ENCODE measurements at regions not wholly inside any gene's neighbourhood (a gene's known extent, or its start where the extent isn't known, plus 50 kb on each side); places are given as distances from the start of the nearest gene placed in this dataset.

DNA sequence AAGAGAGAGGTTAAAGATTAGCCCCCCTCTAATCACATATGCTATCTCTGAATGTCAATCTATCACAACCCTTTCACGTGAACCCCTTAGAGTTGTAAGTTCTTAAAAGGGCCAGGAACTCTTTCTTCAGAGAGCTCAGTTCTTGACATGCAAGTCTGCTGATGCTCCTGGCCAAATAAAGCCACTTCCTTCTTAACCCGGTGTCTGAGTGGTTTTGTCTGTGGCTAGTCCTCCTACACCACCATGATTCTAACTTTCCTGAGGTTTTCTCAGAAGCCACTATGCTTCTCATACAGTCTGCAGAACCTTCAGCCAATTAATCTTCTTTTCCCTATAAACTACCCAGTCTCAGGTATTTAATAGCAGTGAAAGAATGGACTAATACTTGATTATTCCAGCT lies 231.1 kb upstream of the CNTN6 start:
- Histone ChIP-seq H3K23me2 (ENCODE audit: low read depth, low read length) (no peaks in the 10 kb centered on the region), H3K79me2 (ENCODE audit: control insufficient read depth in 1 of 2, insufficient read depth in 2 of 2, low read length in 2 of 2) (no peaks in the 10 kb centered on the region), H3K36me3 (ENCODE audit: control insufficient read depth in 2 of 4, insufficient read depth in 4 of 4, low read length in 3 of 4) (no peaks in the 10 kb centered on the region), H4K91ac (replicated peaks; ENCODE audit: insufficient read length, low read length) (no peak overlapping the region), H3K79me1 (ENCODE audit: low read depth, low read length) (no peaks in the 10 kb centered on the region), H2BK5ac (ENCODE audit: low read depth, low read length) (no peak overlapping the region), H3K14ac (ENCODE audit: insufficient read length) (no peak overlapping the region), H4K5ac (ENCODE audit: insufficient read length, low read depth, low read length) (no peak overlapping the region), H3K9ac (replicated peaks in 1 of 4; ENCODE audit: extremely low read depth in 1 of 4, low read depth in 3 of 4, low read length in 3 of 4) (no peak overlapping the region), H3K9me3 (ENCODE audit: insufficient read depth in 2 of 2, low read depth in 1 of 2, low read length in 1 of 2) (peaks cover 0 to 12% of the 10 kb centered on the region in 2 experiments; a peak in 2 of 4 replicates), H3K4me3 (ENCODE audit: extremely low read depth in 1 of 4, insufficient read depth in 2 of 4, low read depth in 3 of 4, low read length in 4 of 4) (no peak overlapping the region), H3K4ac (replicated peaks; ENCODE audit: insufficient read length, low read depth, low read length) (no peak overlapping the region), H3K56ac (replicated peaks; ENCODE audit: insufficient read length, low read depth, low read length) (no peak overlapping the region), H2BK120ac (replicated peaks; ENCODE audit: low read depth, low read length) (no peak overlapping the region), H2AFZ (ENCODE audit: low read length) (no peak overlapping the region), H3K4me2 (ENCODE audit: insufficient read depth in 1 of 2, low read depth in 2 of 2, low read length in 2 of 2) (no peak overlapping the region), H4K8ac (ENCODE audit: extremely low read depth, insufficient read depth, low read length) (no peak overlapping the region), H2BK15ac (ENCODE audit: low read length) (no peak overlapping the region), H3K18ac (ENCODE audit: extremely low read depth, low read length) (no peak overlapping the region), H2AK5ac (ENCODE audit: low read depth, low read length) (no peak overlapping the region), H3K27ac (ENCODE audit: low read depth, low read length) (no peak overlapping the region), H3K27me3 (replicated peaks in 1 of 4; ENCODE audit: control insufficient read depth in 3 of 4, extremely low read depth in 1 of 4, insufficient read depth in 3 of 4, low read length in 3 of 4) (no peaks in the 10 kb centered on the region), H3K23ac (ENCODE audit: insufficient read length) (no peak overlapping the region), H2BK12ac (ENCODE audit: low read depth, low read length) (no peak overlapping the region), H3K4me1 (replicated peaks in 1 of 4; ENCODE audit: control insufficient read depth in 3 of 4, insufficient read depth in 4 of 4, low read length in 3 of 4) (no peaks in the 10 kb centered on the region), H4K20me1 (replicated peaks in 1 of 2; ENCODE audit: control insufficient read depth in 1 of 2, insufficient read depth in 2 of 2, low read length in 2 of 2) (no peaks in the 10 kb centered on the region), H2BK20ac (ENCODE audit: low read length) (no peak overlapping the region)
- TF ChIP-seq MAFK (IDR thresholded peaks at IDR 0.05; ENCODE audit: low read depth, low read length), result no peak
- TF ChIP-seq TAF7 (optimal IDR thresholded peaks at IDR 0.05; ENCODE audit: borderline replicate concordance, low read depth, low read length), result no peak
- TF ChIP-seq, protein P1, sequence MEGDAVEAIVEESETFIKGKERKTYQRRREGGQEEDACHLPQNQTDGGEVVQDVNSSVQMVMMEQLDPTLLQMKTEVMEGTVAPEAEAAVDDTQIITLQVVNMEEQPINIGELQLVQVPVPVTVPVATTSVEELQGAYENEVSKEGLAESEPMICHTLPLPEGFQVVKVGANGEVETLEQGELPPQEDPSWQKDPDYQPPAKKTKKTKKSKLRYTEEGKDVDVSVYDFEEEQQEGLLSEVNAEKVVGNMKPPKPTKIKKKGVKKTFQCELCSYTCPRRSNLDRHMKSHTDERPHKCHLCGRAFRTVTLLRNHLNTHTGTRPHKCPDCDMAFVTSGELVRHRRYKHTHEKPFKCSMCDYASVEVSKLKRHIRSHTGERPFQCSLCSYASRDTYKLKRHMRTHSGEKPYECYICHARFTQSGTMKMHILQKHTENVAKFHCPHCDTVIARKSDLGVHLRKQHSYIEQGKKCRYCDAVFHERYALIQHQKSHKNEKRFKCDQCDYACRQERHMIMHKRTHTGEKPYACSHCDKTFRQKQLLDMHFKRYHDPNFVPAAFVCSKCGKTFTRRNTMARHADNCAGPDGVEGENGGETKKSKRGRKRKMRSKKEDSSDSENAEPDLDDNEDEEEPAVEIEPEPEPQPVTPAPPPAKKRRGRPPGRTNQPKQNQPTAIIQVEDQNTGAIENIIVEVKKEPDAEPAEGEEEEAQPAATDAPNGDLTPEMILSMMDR (IDR thresholded peaks at IDR 0.05; ENCODE audit: control extremely low read depth in 1 of 3, insufficient read depth in 1 of 3, low read depth in 1 of 3, low read length in 3 of 3), result no peak
- no peak for TF ChIP-seq CREB1 (IDR thresholded peaks at IDR 0.05)
- TF ChIP-seq POLR2A (IDR thresholded peaks at IDR 0.05; ENCODE audit: control extremely low read depth in 1 of 2, low read depth in 2 of 2, low read length in 2 of 2), result no peak
- no peak for FAIRE-seq
- CTCF ChIA-PET (ENCODE audit: partially characterized antibody), result interaction anchor here (1.3 to 4.7 kb wide), 2 partner anchors 11 to 12 kb away, joined by 4 to 29 read pairs; no protein-coding TSS in a partner anchor
- 96% methylated on average over 2 of the region's 2 CpGs; no CpG with 5 or more reads in 1 of the 2 experiments for WGBS, 2 experiments (ENCODE audit: extremely low coverage in 1 of 2, insufficient coverage in 1 of 2, insufficient read length in 1 of 2, insufficient replicate concordance in 2 of 2, low coverage in 1 of 2, low lambda C conversion rate in 2 of 2, missing lambda C conversion rate in 1 of 2)
- no peak for DNase-seq (ENCODE audit: low read depth in 1 of 2, low spot score in 2 of 2)
- POLR2A ChIA-PET (ENCODE audit: partially characterized antibody), result no interaction called here

Data from H1 (cell line).